ENCODE measurements at regions not wholly inside any gene's neighbourhood (a gene's known extent, or its start where the extent isn't known, plus 50 kb on each side); places are given as distances from the start of the nearest gene placed in this dataset.
"Not testable (repeated sequence)": the region's sequence is repeated elsewhere in the genome, so short reads cannot be mapped to it uniquely, and the experiment has no call there.

- no peak for TF ChIP-seq CTCF (IDR thresholded peaks at IDR 0.05)
- DNase-seq (ENCODE audit: low spot score) (no peak), ATAC-seq (ENCODE audit: low FRiP score) (no peak)
These were observed 228.4 kb downstream of the TLR4 start for GRCh38 chr9:117932585-117932984.

GRCh38 chr9:117936185-117937130, 232.3 kb downstream of the TLR4 start:
- no peak for DNase-seq (ENCODE audit: low spot score)
- ATAC-seq (ENCODE audit: low FRiP score), result no peak
- no peak for TF ChIP-seq CTCF (IDR thresholded peaks at IDR 0.05)

GRCh38 chr9:117938086-117938485, 233.9 kb downstream of the TLR4 start:
- no peak for DNase-seq (ENCODE audit: low spot score)
- no peak for TF ChIP-seq CTCF (IDR thresholded peaks at IDR 0.05)
- ATAC-seq (ENCODE audit: low FRiP score), result no peak

GRCh38 chr9:117938896-117939295, 234.7 kb downstream of the TLR4 start:
- ATAC-seq (ENCODE audit: low FRiP score) (no peak), DNase-seq (ENCODE audit: low spot score) (no peak)
- no peak for TF ChIP-seq CTCF (IDR thresholded peaks at IDR 0.05)

- not testable (repeated sequence) for DNase-seq (ENCODE audit: low spot score); ATAC-seq (ENCODE audit: low FRiP score)
These were observed 240.5 kb downstream of the TLR4 start for GRCh38 chr9:117944750-117945149.

- ATAC-seq (ENCODE audit: low FRiP score) (no peak), DNase-seq (ENCODE audit: low spot score) (no peak)
- no peak for TF ChIP-seq CTCF (IDR thresholded peaks at IDR 0.05)
These were observed 241.1 kb downstream of the TLR4 start for GRCh38 chr9:117945286-117945685.

- TF ChIP-seq CTCF (IDR thresholded peaks at IDR 0.05), result no peak
- no peak for ATAC-seq (ENCODE audit: low FRiP score)
These were observed 246.9 kb downstream of the TLR4 start for GRCh38 chr9:117951127-117951526.

More at GRCh38 chr9:117951127-117951526, 246.9 kb downstream of the TLR4 start:
- no peak for DNase-seq (ENCODE audit: low spot score)

Data from omental fat pad (tissue), 3 donors.